ENCODE measurements at regions not wholly inside any gene's neighbourhood (a gene's known extent, or its start where the extent isn't known, plus 50 kb on each side); places are given as distances from the start of the nearest gene placed in this dataset.

- ATAC-seq (ENCODE audit: insufficient read depth, low FRiP score), result no peak
- 69 to 97% methylated on average over 2 of the region's 2 CpGs for WGBS, 2 donors
Observed at GRCh38 chrX:107566604-107567262, 61.6 kb upstream of the PRPS1 start.

GRCh38 chrX:107567370-107567769 is 60.9 kb upstream of the PRPS1 start:
- H3K27ac ChIP-seq (ENCODE audit: low read depth in 1 of 2, low read length in 1 of 2), result no peak overlapping the region

More at GRCh38 chrX:107566604-107567262, 61.6 kb upstream of the PRPS1 start:
- peak in 1 of 3 donors; percentile 10 for DNase-seq
- Histone ChIP-seq H3K36me3 (ENCODE audit: control insufficient read depth in 4 of 4, insufficient read depth in 4 of 4, low read length in 4 of 4) (peaks cover 0 to 3% (median 0%) of the 10 kb centered on the region in 4 donors), H3K27ac (ENCODE audit: low read depth in 1 of 2, low read length in 1 of 2) (no peak overlapping the region), H3K4me3 (no peak overlapping the region), H3K4me1 (ENCODE audit: control insufficient read depth in 5 of 5, insufficient read depth in 5 of 5, low read length in 5 of 5) (no peaks in the 10 kb centered on the region), H3K9ac (ENCODE audit: insufficient read depth in 1 of 2, low read length in 2 of 2) (no peak overlapping the region), H3K9me3 (ENCODE audit: control insufficient read depth in 4 of 4, insufficient read depth in 3 of 4, low read length in 3 of 4) (no peaks in the 10 kb centered on the region), H3K27me3 (ENCODE audit: control insufficient read depth in 3 of 3, insufficient read depth in 3 of 3, low read length in 2 of 3) (peaks cover 0 to 20% (median 12%) of the 10 kb centered on the region in 3 donors)
- TF ChIP-seq CTCF (IDR thresholded peaks at IDR 0.05; ENCODE audit: control extremely low read depth, extremely low read depth), result no peak

GRCh38 chrX:107571296-107571998 is 56.9 kb upstream of the PRPS1 start:
- Histone ChIP-seq H3K27ac (ENCODE audit: low read depth in 1 of 2, low read length in 1 of 2) (no peak overlapping the region), H3K27me3 (ENCODE audit: control insufficient read depth in 3 of 3, insufficient read depth in 3 of 3, low read length in 2 of 3) (peaks cover 0 to 16% (median 6%) of the 10 kb centered on the region in 3 donors), H3K36me3 (ENCODE audit: control insufficient read depth in 4 of 4, insufficient read depth in 4 of 4, low read length in 4 of 4) (no peaks in the 10 kb centered on the region), H3K9me3 (ENCODE audit: control insufficient read depth in 4 of 4, insufficient read depth in 3 of 4, low read length in 3 of 4) (no peaks in the 10 kb centered on the region), H3K9ac (ENCODE audit: insufficient read depth in 1 of 2, low read length in 2 of 2) (no peak overlapping the region), H3K4me1 (ENCODE audit: control insufficient read depth in 5 of 5, insufficient read depth in 5 of 5, low read length in 5 of 5) (no peaks in the 10 kb centered on the region), H3K4me3 (no peak overlapping the region)
- ATAC-seq (ENCODE audit: insufficient read depth, low FRiP score) (no peak), DNase-seq (no peak)
- 74 to 85% methylated on average over 9 of the region's 9 CpGs for WGBS, 2 donors
- no peak for TF ChIP-seq CTCF (IDR thresholded peaks at IDR 0.05; ENCODE audit: control extremely low read depth, extremely low read depth)

More at GRCh38 chrX:107567370-107567769, 60.9 kb upstream of the PRPS1 start:
- no peak for TF ChIP-seq CTCF (IDR thresholded peaks at IDR 0.05; ENCODE audit: control extremely low read depth, extremely low read depth)
- Histone ChIP-seq H3K4me3 (no peak overlapping the region), H3K9me3 (ENCODE audit: control insufficient read depth in 4 of 4, insufficient read depth in 3 of 4, low read length in 3 of 4) (no peaks in the 10 kb centered on the region), H3K4me1 (ENCODE audit: control insufficient read depth in 5 of 5, insufficient read depth in 5 of 5, low read length in 5 of 5) (no peaks in the 10 kb centered on the region), H3K27me3 (ENCODE audit: control insufficient read depth in 3 of 3, insufficient read depth in 3 of 3, low read length in 2 of 3) (peaks cover 0 to 19% (median 14%) of the 10 kb centered on the region in 3 donors), H3K9ac (ENCODE audit: insufficient read depth in 1 of 2, low read length in 2 of 2) (no peak overlapping the region), H3K36me3 (ENCODE audit: control insufficient read depth in 4 of 4, insufficient read depth in 4 of 4, low read length in 4 of 4) (no peaks in the 10 kb centered on the region)
- DNase-seq, result no peak
- no peak for ATAC-seq (ENCODE audit: insufficient read depth, low FRiP score)
- 39 to 43% methylated on average over 2 of the region's 2 CpGs for WGBS, 2 donors
